Neural cell (in vitro differentiated cells): ENCODE measurements at regions not wholly inside any gene's neighbourhood (a gene's known extent, or its start where the extent isn't known, plus 50 kb on each side); places are given as distances from the start of the nearest gene placed in this dataset.

Experiments used
- H2AFZ ChIP-seq: fragments of 200-600, 300-800 bp; sonication (generic), shearing (Covaris generic); 2 replicates; pipeline ENCODE4 v1.6.0; 2014; ENCODE audit warnings: low read depth, mild to moderate bottlenecking, antibody characterized with exemption, low read length, moderate library complexity
- H3F3A ChIP-seq: fragments of 200-600 bp; shearing (Covaris generic); 2 replicates; pipeline ENCODE4 v1.6.1; 2016; ENCODE audit warnings: mild to moderate bottlenecking, moderate library complexity, mixed read lengths, antibody characterized with exemption, low read length; ENCODE audit not compliant: insufficient read depth, poor library complexity, severe bottlenecking
- H3K27ac ChIP-seq: fragments of 200-600, 300-800 bp; sonication (generic), shearing (Covaris generic); 2 replicates; pipeline ENCODE4 v1.5.1; 2014; ENCODE audit warnings: mild to moderate bottlenecking, low read length, moderate library complexity
- H3K27me3 ChIP-seq: fragments of 300-800, 200-600 bp; sonication (generic), shearing (Covaris generic); 2 replicates; pipeline ENCODE4 v1.6.0; 2014; ENCODE audit warnings: mild to moderate bottlenecking, low read depth, low read length, moderate library complexity; ENCODE audit not compliant: insufficient read depth
- H3K36me3 ChIP-seq: fragments of 300-800, 200-600 bp; sonication (generic), shearing (Covaris generic); 2 replicates; pipeline ENCODE4 v1.5.1; 2014; ENCODE audit warnings: mild to moderate bottlenecking, antibody characterized with exemption, low read length, moderate library complexity; ENCODE audit not compliant: insufficient read depth
- H3K4me2 ChIP-seq: fragments of 300-800, 200-600 bp; sonication (generic), shearing (Covaris generic); 2 replicates; pipeline ENCODE4 v1.6.0; 2014; ENCODE audit warnings: mild to moderate bottlenecking, low read length
- H3K4me3 ChIP-seq: fragments of 300-800, 200-600 bp; sonication (generic), shearing (Covaris generic); 2 replicates; pipeline ENCODE4 v1.5.1; 2014; ENCODE audit warnings: mild to moderate bottlenecking, low read length, moderate library complexity
- H3K79me2 ChIP-seq: fragments of 200-600 bp; shearing (Covaris generic); replicated peaks from 2 replicates; pipeline ENCODE4 v1.6.0; 2014; ENCODE audit warnings: mild to moderate bottlenecking, low read length, moderate library complexity; ENCODE audit not compliant: insufficient read depth
- H3K9ac ChIP-seq: fragments of 300-800, 200-600 bp; sonication (generic), shearing (Covaris generic); 2 replicates; pipeline ENCODE4 v1.6.1; 2016; ENCODE audit warnings: mild to moderate bottlenecking, low read length, mixed read lengths
- H3K9me2 ChIP-seq: fragments of 200-600 bp; shearing (Covaris generic); 2 replicates; pipeline ENCODE4 v1.6.1; 2016; ENCODE audit warnings: mild to moderate bottlenecking, low read length, mixed read lengths; ENCODE audit not compliant: insufficient read depth
- H3K9me3 ChIP-seq: fragments of 200-600, 300-800 bp; sonication (generic), shearing (Covaris generic); 2 replicates; pipeline ENCODE4 v1.6.1; 2016; ENCODE audit warnings: mild to moderate bottlenecking, mixed run types, low read length, moderate library complexity, mixed read lengths
- H4K20me1 ChIP-seq: fragments of 200-600 bp; shearing (Covaris generic); 2 replicates; pipeline ENCODE4 v1.6.1; 2016; ENCODE audit warnings: mild to moderate bottlenecking, mixed run types; ENCODE audit not compliant: insufficient read depth
- CTCF ChIP-seq: fragments of 450-650 bp; IDR thresholded peaks from 2 replicates; pipeline ENCODE4 v1.5.1; 2014; ENCODE audit warnings: antibody characterized with exemption, mild to moderate bottlenecking, moderate library complexity; ENCODE audit not compliant: poor library complexity, severe bottlenecking
- EP300 ChIP-seq: fragments of 450-650 bp; conservative IDR thresholded peaks from 2 replicates; pipeline ENCODE4 v1.6.1; 2014; ENCODE audit warnings: antibody characterized with exemption, mild to moderate bottlenecking, moderate library complexity; ENCODE audit not compliant: poor library complexity, severe bottlenecking
- EZH2 ChIP-seq: fragments of 200-600, 300-800 bp; shearing (Covaris generic), sonication (generic); IDR thresholded peaks from 2 replicates; pipeline ENCODE4 v1.6.1; 2014; ENCODE audit warnings: antibody characterized with exemption, low read length, borderline replicate concordance, mild to moderate bottlenecking; ENCODE audit not compliant: insufficient read depth, poor library complexity, severe bottlenecking
- MXI1 ChIP-seq: fragments of 450-650 bp; conservative IDR thresholded peaks from 2 replicates; pipeline ENCODE4 v1.6.1; 2014; ENCODE audit warnings: antibody characterized with exemption, mild to moderate bottlenecking; ENCODE audit not compliant: poor library complexity, severe bottlenecking
- POLR2AphosphoS5 ChIP-seq: IDR thresholded peaks from 2 replicates; pipeline ENCODE4 v1.6.1; 2012
- RAD21 ChIP-seq: fragments of 450-650 bp; conservative IDR thresholded peaks from 2 replicates; pipeline ENCODE4 v1.6.1; 2014; ENCODE audit warnings: antibody characterized with exemption, mild to moderate bottlenecking, moderate library complexity
- SMC3 ChIP-seq: fragments of 450-650 bp; conservative IDR thresholded peaks from 2 replicates; pipeline ENCODE4 v1.6.1; 2014; ENCODE audit warnings: antibody characterized with exemption, mild to moderate bottlenecking, moderate library complexity; ENCODE audit not compliant: poor library complexity
- TAF1 ChIP-seq: IDR thresholded peaks from 2 replicates; pipeline ENCODE4 v1.6.1; 2012; ENCODE audit warnings: low read depth
- TF ChIP-seq, protein P1 (sequence below): IDR thresholded peaks from 2 replicates; pipeline ENCODE4 v1.6.1; 2012; ENCODE audit warnings: borderline replicate concordance

DNA sequence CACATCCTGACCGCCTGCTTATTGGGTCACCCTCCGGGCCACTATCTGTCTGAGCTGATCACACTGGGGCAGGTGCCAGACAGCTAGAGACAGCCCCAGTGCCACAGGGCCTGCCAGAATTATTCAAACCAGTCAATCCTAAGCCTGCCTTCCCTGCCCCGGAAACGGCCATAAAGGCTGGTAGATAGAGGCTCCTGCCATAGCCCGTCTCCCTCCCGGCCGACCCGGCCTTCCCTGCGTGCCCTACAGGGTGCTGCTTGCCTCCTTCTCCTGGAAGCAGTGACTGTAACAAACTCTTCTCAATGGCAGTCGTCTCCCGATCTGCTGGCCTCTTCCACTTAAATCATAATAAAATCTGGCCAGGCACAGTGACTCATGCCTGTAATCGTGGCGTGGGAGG, 158.6 kb upstream of the SOX1 start:
- H3F3A ChIP-seq = no peaks in the 10 kb centered on the region
- no peak overlapping the region for H3K4me2 ChIP-seq
- no peaks in the 10 kb centered on the region for H3K79me2 ChIP-seq
- no peaks in the 10 kb centered on the region for H4K20me1 ChIP-seq
- no peaks in the 10 kb centered on the region for H3K27me3 ChIP-seq
- H3K4me3 ChIP-seq = no peak overlapping the region
- H3K9ac ChIP-seq = no peak overlapping the region
- no peaks in the 10 kb centered on the region for H3K9me2 ChIP-seq
- TF ChIP-seq, protein P1, sequence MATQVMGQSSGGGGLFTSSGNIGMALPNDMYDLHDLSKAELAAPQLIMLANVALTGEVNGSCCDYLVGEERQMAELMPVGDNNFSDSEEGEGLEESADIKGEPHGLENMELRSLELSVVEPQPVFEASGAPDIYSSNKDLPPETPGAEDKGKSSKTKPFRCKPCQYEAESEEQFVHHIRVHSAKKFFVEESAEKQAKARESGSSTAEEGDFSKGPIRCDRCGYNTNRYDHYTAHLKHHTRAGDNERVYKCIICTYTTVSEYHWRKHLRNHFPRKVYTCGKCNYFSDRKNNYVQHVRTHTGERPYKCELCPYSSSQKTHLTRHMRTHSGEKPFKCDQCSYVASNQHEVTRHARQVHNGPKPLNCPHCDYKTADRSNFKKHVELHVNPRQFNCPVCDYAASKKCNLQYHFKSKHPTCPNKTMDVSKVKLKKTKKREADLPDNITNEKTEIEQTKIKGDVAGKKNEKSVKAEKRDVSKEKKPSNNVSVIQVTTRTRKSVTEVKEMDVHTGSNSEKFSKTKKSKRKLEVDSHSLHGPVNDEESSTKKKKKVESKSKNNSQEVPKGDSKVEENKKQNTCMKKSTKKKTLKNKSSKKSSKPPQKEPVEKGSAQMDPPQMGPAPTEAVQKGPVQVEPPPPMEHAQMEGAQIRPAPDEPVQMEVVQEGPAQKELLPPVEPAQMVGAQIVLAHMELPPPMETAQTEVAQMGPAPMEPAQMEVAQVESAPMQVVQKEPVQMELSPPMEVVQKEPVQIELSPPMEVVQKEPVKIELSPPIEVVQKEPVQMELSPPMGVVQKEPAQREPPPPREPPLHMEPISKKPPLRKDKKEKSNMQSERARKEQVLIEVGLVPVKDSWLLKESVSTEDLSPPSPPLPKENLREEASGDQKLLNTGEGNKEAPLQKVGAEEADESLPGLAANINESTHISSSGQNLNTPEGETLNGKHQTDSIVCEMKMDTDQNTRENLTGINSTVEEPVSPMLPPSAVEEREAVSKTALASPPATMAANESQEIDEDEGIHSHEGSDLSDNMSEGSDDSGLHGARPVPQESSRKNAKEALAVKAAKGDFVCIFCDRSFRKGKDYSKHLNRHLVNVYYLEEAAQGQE = no peak
- TF ChIP-seq CTCF = no peak
- TF ChIP-seq SMC3 = no peak
- no peak for TF ChIP-seq EP300
- TF ChIP-seq RAD21 = no peak
- TF ChIP-seq MXI1 = no peak
- no peak for TF ChIP-seq EZH2
- no peak for TF ChIP-seq TAF1
- no peak for TF ChIP-seq POLR2AphosphoS5
- no peak overlapping the region for H3K27ac ChIP-seq
- H3K36me3 ChIP-seq = no peaks in the 10 kb centered on the region
- H3K9me3 ChIP-seq = no peaks in the 10 kb centered on the region
- H2AFZ ChIP-seq = no peak overlapping the region

DNA sequence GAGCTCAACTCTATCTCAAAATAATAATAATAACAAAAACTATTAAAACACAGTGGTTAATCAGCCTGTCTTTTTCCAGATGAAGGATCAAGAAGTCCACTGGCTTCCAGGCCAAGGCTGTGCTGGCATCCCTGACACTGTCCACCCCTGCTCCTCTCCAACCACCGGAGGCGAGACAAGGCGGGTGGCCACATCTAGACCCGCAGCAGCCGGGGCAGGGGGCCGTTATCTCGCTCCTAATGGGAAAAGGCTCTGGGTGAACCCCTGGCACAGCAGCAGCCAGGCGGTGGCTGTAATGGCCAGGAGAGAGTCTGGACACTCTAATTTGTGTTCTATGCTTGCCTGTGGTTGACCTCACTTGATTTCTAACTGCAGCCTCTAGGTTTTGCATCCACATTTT, 158.0 kb upstream of the SOX1 start:
- no peaks in the 10 kb centered on the region for H3K9me2 ChIP-seq

More for the DNA sequence above, 158.0 kb upstream of the SOX1 start:
- H3K4me3 ChIP-seq = no peak overlapping the region
- no peaks in the 10 kb centered on the region for H3K27me3 ChIP-seq
- H2AFZ ChIP-seq = no peak overlapping the region
- H3K36me3 ChIP-seq = no peaks in the 10 kb centered on the region
- H3K9me3 ChIP-seq = no peaks in the 10 kb centered on the region
- H3F3A ChIP-seq = no peaks in the 10 kb centered on the region
- H3K4me2 ChIP-seq = no peak overlapping the region
- H3K27ac ChIP-seq = no peak overlapping the region
- TF ChIP-seq SMC3 (no peak), CTCF (no peak), RAD21 (no peak), POLR2AphosphoS5 (no peak), EZH2 (no peak), TAF1 (no peak), EP300 (no peak), MXI1 (no peak)
- TF ChIP-seq, protein P1 = no peak
- H3K9ac ChIP-seq = no peak overlapping the region
- no peaks in the 10 kb centered on the region for H3K79me2 ChIP-seq
- no peaks in the 10 kb centered on the region for H4K20me1 ChIP-seq
